HG03066 (cell line): ENCODE measurements at regions not wholly inside any gene's neighbourhood (a gene's known extent, or its start where the extent isn't known, plus 50 kb on each side); places are given as distances from the start of the nearest gene placed in this dataset.

Experiments
- ATAC-seq: cut with Tn5 transposase; IDR thresholded peaks from one replicate; pipeline ENCODE4 v1.9.1; 2021; ENCODE audit warnings: low read depth; ENCODE audit not compliant: unreplicated experiment

- ATAC-seq, result no peak
Measured at GRCh38 chr2:221195829-221196228, 376.3 kb downstream of the EPHA4 start.

GRCh38 chr2:221197225-221197856, 374.8 kb downstream of the EPHA4 start:
- ATAC-seq, result no peak

- ATAC-seq, result no peak
Measured at GRCh38 chr2:221198309-221198708, 373.8 kb downstream of the EPHA4 start.

GRCh38 chr2:221200184-221200839, 371.8 kb downstream of the EPHA4 start:
- no peak for ATAC-seq

GRCh38 chr2:221202431-221202830, 369.7 kb downstream of the EPHA4 start:
- ATAC-seq, result no peak

- ATAC-seq, result no peak
Measured at GRCh38 chr2:221203125-221203524, 369.0 kb downstream of the EPHA4 start.

- no peak for ATAC-seq
Measured at GRCh38 chr2:221203856-221204255, 368.2 kb downstream of the EPHA4 start.

GRCh38 chr2:221204699-221205098, 367.4 kb downstream of the EPHA4 start:
- ATAC-seq, result no peak

GRCh38 chr2:221205103-221205673, 366.9 kb downstream of the EPHA4 start:
- ATAC-seq, result no peak

GRCh38 chr2:221210686-221211085, 361.4 kb downstream of the EPHA4 start:
- no peak for ATAC-seq

GRCh38 chr2:221211653-221212052, 360.5 kb downstream of the EPHA4 start:
- no peak for ATAC-seq

GRCh38 chr2:221212105-221212504, 360.0 kb downstream of the EPHA4 start:
- no peak for ATAC-seq

GRCh38 chr2:221215487-221215886, 356.6 kb downstream of the EPHA4 start:
- ATAC-seq, result no peak

- no peak for ATAC-seq
Measured at GRCh38 chr2:221216636-221217035, 355.5 kb downstream of the EPHA4 start.

- no peak for ATAC-seq
Measured at GRCh38 chr2:221225752-221226151, 346.4 kb downstream of the EPHA4 start.

GRCh38 chr2:221228214-221228769, 343.8 kb downstream of the EPHA4 start:
- ATAC-seq, result no peak

GRCh38 chr2:221229099-221229498, 343.0 kb downstream of the EPHA4 start:
- no peak for ATAC-seq

- no peak for ATAC-seq
Measured at GRCh38 chr2:221231511-221231910, 340.6 kb downstream of the EPHA4 start.

GRCh38 chr2:221235941-221236340, 336.2 kb downstream of the EPHA4 start:
- no peak for ATAC-seq

- ATAC-seq, result no peak
Measured at GRCh38 chr2:221241072-221241471, 331.0 kb downstream of the EPHA4 start.

- no peak for ATAC-seq
Measured at GRCh38 chr2:221243771-221244170, 328.3 kb downstream of the EPHA4 start.

GRCh38 chr2:221245045-221245444, 327.1 kb downstream of the EPHA4 start:
- no peak for ATAC-seq
